ENCODE measurements at regions not wholly inside any gene's neighbourhood (a gene's known extent, or its start where the extent isn't known, plus 50 kb on each side); places are given as distances from the start of the nearest gene placed in this dataset.

- TF ChIP-seq, protein P1, sequence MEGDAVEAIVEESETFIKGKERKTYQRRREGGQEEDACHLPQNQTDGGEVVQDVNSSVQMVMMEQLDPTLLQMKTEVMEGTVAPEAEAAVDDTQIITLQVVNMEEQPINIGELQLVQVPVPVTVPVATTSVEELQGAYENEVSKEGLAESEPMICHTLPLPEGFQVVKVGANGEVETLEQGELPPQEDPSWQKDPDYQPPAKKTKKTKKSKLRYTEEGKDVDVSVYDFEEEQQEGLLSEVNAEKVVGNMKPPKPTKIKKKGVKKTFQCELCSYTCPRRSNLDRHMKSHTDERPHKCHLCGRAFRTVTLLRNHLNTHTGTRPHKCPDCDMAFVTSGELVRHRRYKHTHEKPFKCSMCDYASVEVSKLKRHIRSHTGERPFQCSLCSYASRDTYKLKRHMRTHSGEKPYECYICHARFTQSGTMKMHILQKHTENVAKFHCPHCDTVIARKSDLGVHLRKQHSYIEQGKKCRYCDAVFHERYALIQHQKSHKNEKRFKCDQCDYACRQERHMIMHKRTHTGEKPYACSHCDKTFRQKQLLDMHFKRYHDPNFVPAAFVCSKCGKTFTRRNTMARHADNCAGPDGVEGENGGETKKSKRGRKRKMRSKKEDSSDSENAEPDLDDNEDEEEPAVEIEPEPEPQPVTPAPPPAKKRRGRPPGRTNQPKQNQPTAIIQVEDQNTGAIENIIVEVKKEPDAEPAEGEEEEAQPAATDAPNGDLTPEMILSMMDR (IDR thresholded peaks at IDR 0.05): no peak
- Histone ChIP-seq H3K4me3 (ENCODE audit: low read depth, low read length) (no peak overlapping the region), H3K4me2 (ENCODE audit: low read length) (no peak overlapping the region), H3K9me3 (ENCODE audit: control insufficient read depth, low read length) (no peaks in the 10 kb centered on the region), H3K4me1 (no peaks in the 10 kb centered on the region), H2AFZ (no peak overlapping the region), H3K36me3 (ENCODE audit: control insufficient read depth, insufficient read depth, low read length) (no peaks in the 10 kb centered on the region), H3K27me3 (ENCODE audit: control insufficient read depth, insufficient read depth, low read length) (no peaks in the 10 kb centered on the region), H3K27ac (no peak overlapping the region), H3K79me2 (no peaks in the 10 kb centered on the region), H3K9ac (no peak overlapping the region)
Observed at GRCh38 chr2:206845877-206846276, 80.5 kb downstream of the FASTKD2 start.

- Histone ChIP-seq H3K4me1 (no peaks in the 10 kb centered on the region), H3K9ac (no peak overlapping the region), H3K36me3 (ENCODE audit: control insufficient read depth, insufficient read depth, low read length) (no peaks in the 10 kb centered on the region), H3K4me2 (ENCODE audit: low read length) (no peak overlapping the region), H2AFZ (no peak overlapping the region), H3K4me3 (ENCODE audit: low read depth, low read length) (no peak overlapping the region), H3K9me3 (ENCODE audit: control insufficient read depth, low read length) (no peaks in the 10 kb centered on the region), H3K27me3 (ENCODE audit: control insufficient read depth, insufficient read depth, low read length) (no peaks in the 10 kb centered on the region), H3K79me2 (no peaks in the 10 kb centered on the region), H3K27ac (no peak overlapping the region)
- TF ChIP-seq, protein P1 (IDR thresholded peaks at IDR 0.05): no peak
Observed at GRCh38 chr2:206846331-206846730, 80.9 kb downstream of the FASTKD2 start.

GRCh38 chr2:206846981-206847834 lies 81.8 kb downstream of the FASTKD2 start:
- no peak overlapping the region for H3K9ac ChIP-seq
- H3K36me3 ChIP-seq (ENCODE audit: control insufficient read depth, insufficient read depth, low read length): no peaks in the 10 kb centered on the region
- H3K79me2 ChIP-seq: no peaks in the 10 kb centered on the region
- H3K27ac ChIP-seq: no peak overlapping the region
- H2AFZ ChIP-seq: no peak overlapping the region
- no peak overlapping the region for H3K4me3 ChIP-seq (ENCODE audit: low read depth, low read length)
- H3K27me3 ChIP-seq (ENCODE audit: control insufficient read depth, insufficient read depth, low read length): no peaks in the 10 kb centered on the region
- no peak overlapping the region for H3K4me2 ChIP-seq (ENCODE audit: low read length)
- TF ChIP-seq, protein P1 (IDR thresholded peaks at IDR 0.05): no peak
- no peaks in the 10 kb centered on the region for H3K4me1 ChIP-seq
- no peaks in the 10 kb centered on the region for H3K9me3 ChIP-seq (ENCODE audit: control insufficient read depth, low read length)

DNA sequence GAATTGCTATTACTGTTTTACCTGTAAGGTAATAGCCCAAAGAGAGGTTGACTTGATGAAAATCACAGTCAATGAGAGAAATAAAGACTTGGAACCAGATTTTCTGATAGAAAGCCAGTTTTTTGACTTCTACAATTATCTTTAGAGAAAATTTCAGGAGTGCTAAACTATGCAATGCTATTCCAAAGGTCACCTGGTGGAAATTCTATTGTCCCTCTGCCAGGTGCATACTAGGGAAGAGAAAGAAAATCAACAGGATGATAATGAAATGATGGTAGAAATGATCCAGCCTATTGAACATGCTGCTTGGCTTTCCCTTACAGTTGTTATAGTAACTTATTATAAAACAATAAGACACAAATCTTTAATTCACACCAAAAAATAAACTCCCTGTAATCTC lies 85.0 kb downstream of the FASTKD2 start:
- Histone ChIP-seq H3K9ac (no peak overlapping the region), H2AFZ (no peak overlapping the region), H3K36me3 (ENCODE audit: control insufficient read depth, insufficient read depth, low read length) (no peaks in the 10 kb centered on the region), H3K4me1 (no peaks in the 10 kb centered on the region), H3K27me3 (ENCODE audit: control insufficient read depth, insufficient read depth, low read length) (no peaks in the 10 kb centered on the region), H3K4me2 (ENCODE audit: low read length) (no peak overlapping the region), H3K79me2 (no peaks in the 10 kb centered on the region), H3K27ac (no peak overlapping the region), H3K9me3 (ENCODE audit: control insufficient read depth, low read length) (no peaks in the 10 kb centered on the region), H3K4me3 (ENCODE audit: low read depth, low read length) (no peak overlapping the region)
- TF ChIP-seq, protein P1 (IDR thresholded peaks at IDR 0.05): no peak

- Histone ChIP-seq H2AFZ (no peak overlapping the region), H3K4me2 (ENCODE audit: low read length) (no peak overlapping the region), H3K9me3 (ENCODE audit: control insufficient read depth, low read length) (no peaks in the 10 kb centered on the region), H3K9ac (no peak overlapping the region), H3K79me2 (no peaks in the 10 kb centered on the region), H3K4me1 (no peaks in the 10 kb centered on the region), H3K4me3 (ENCODE audit: low read depth, low read length) (no peak overlapping the region), H3K27ac (no peak overlapping the region), H3K27me3 (ENCODE audit: control insufficient read depth, insufficient read depth, low read length) (no peaks in the 10 kb centered on the region), H3K36me3 (ENCODE audit: control insufficient read depth, insufficient read depth, low read length) (no peaks in the 10 kb centered on the region)
- TF ChIP-seq, protein P1 (IDR thresholded peaks at IDR 0.05): no peak
Observed at GRCh38 chr2:206851521-206851920, 86.1 kb downstream of the FASTKD2 start.
